Astrocyte of the hippocampus (primary cell): ENCODE measurements at regions not wholly inside any gene's neighbourhood (a gene's known extent, or its start where the extent isn't known, plus 50 kb on each side); places are given as distances from the start of the nearest gene placed in this dataset.

Source experiments
- DNase-seq: peaks from one replicate; pipeline ENCODE4 v3.0.0; 2011; ENCODE audit warnings: low read depth, low spot score

GRCh38 chr13:31927219-31927653 is 104.3 kb upstream of the FRY start:
- no peak for DNase-seq

- no peak for DNase-seq
These were observed 102.4 kb upstream of the FRY start for GRCh38 chr13:31929031-31929770.

- DNase-seq = no peak
These were observed 101.1 kb upstream of the FRY start for GRCh38 chr13:31930490-31930889.

GRCh38 chr13:31930901-31931522 is 100.6 kb upstream of the FRY start:
- DNase-seq = peak; percentile 38

GRCh38 chr13:31937436-31937835 is 94.1 kb upstream of the FRY start:
- DNase-seq = no peak

- DNase-seq = no peak
These were observed 91.5 kb upstream of the FRY start for GRCh38 chr13:31940076-31940475.

- no peak for DNase-seq
These were observed 88.0 kb upstream of the FRY start for GRCh38 chr13:31943591-31943990.

- DNase-seq = no peak
These were observed 87.1 kb upstream of the FRY start for GRCh38 chr13:31944262-31945160.

- peak; percentile 28 for DNase-seq
These were observed 86.2 kb upstream of the FRY start for GRCh38 chr13:31945202-31945961.

GRCh38 chr13:31946091-31946770 is 85.3 kb upstream of the FRY start:
- peak; percentile 37 for DNase-seq

GRCh38 chr13:31947105-31947504 is 84.5 kb upstream of the FRY start:
- no peak for DNase-seq

- no peak for DNase-seq
These were observed 84.1 kb upstream of the FRY start for GRCh38 chr13:31947506-31947905.

GRCh38 chr13:31949486-31949885 is 82.1 kb upstream of the FRY start:
- DNase-seq = no peak

GRCh38 chr13:31950111-31950815 is 81.3 kb upstream of the FRY start:
- DNase-seq = no peak

GRCh38 chr13:31951215-31951678 is 80.3 kb upstream of the FRY start:
- no peak for DNase-seq

GRCh38 chr13:31952641-31953380 is 78.8 kb upstream of the FRY start:
- no peak for DNase-seq

- DNase-seq = no peak
These were observed 76.5 kb upstream of the FRY start for GRCh38 chr13:31955101-31955500.

GRCh38 chr13:31955741-31956140 is 75.8 kb upstream of the FRY start:
- DNase-seq = no peak

- DNase-seq = no peak
These were observed 74.5 kb upstream of the FRY start for GRCh38 chr13:31956980-31957644.
